SW 1271 (cell line): ENCODE measurements at regions not wholly inside any gene's neighbourhood (a gene's known extent, or its start where the extent isn't known, plus 50 kb on each side); places are given as distances from the start of the nearest gene placed in this dataset.
A peak's percentile ranks its signal among the peaks of the same experiment; 100 is the strongest.

Experiments
- DNase-seq, 2 experiments: peaks; one replicate each; lab custom pipeline; 2025; lab: John Stamatoyannopoulos, UW

DNA sequence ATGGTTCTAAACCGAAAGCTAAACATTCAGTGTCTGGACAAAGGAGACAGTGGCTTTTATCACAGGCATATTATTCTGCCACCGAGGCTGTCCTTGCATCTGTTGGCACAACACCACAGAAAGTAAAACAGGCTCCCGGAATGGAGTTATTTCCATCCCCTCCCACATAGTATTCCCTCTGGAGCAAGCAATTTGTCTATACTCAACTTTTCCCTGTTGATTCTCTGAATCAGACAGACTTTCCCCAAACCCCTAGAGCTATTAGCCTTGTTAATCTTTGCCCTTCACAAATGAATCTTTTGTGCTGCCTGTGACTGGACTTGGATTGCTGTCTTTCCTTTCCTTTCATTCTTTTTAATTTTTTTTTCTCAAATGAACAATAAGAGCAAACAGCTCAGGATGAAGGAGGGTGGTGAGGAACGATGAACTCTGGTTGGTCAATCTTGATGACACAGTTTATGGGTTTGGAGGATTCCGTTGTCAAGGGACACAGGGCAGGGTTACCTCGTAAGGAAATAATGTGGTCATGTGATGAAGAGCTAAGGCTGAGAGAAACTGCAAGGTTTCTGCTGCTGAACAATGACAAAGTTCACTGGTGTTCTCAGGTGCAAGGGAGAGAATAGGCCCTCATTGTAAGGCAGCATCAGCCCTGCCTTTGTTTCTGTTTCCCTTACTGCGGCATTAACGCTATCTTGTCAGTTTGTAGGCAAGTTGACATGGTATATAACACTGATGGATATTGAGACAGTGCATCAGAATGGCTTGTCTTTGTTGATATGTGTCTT lies 275.0 kb upstream of the BMP2 start:
- DNase-seq = no peak

GRCh38 chr20:6490849-6491248 lies 276.6 kb upstream of the BMP2 start:
- DNase-seq = no peak

- no peak for DNase-seq
Measured at GRCh38 chr20:6489361-6490171, 277.9 kb upstream of the BMP2 start.

- DNase-seq = no peak
Measured at GRCh38 chr20:6485351-6485750, 282.1 kb upstream of the BMP2 start.

GRCh38 chr20:6483727-6484126 lies 283.8 kb upstream of the BMP2 start:
- no peak for DNase-seq

DNA sequence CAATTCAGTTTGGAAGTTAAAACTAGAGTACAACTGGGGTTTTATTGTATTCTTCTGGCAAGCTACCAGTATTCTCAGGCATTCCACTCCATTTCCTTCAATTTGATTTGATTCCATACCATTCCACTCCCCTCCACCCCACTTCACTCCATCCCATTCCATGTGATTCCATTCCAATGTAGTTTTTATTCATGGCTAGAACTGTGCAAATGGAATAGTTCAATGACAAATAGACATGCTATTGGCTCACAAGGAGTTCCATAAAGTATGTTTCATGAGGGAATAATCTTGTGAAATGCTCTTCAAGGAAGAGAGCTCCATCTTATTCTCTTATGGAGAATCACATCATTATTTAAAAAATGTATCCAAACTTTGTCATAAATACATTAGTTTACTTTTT lies 285.0 kb upstream of the BMP2 start:
- no peak for DNase-seq

GRCh38 chr20:6480328-6481200 lies 286.9 kb upstream of the BMP2 start:
- no peak for DNase-seq

GRCh38 chr20:6473197-6473596 lies 294.3 kb upstream of the BMP2 start:
- no peak for DNase-seq

GRCh38 chr20:6471871-6472270 lies 295.6 kb upstream of the BMP2 start:
- DNase-seq = no peak

GRCh38 chr20:6471110-6471647 lies 296.3 kb upstream of the BMP2 start:
- DNase-seq = no peak

DNA sequence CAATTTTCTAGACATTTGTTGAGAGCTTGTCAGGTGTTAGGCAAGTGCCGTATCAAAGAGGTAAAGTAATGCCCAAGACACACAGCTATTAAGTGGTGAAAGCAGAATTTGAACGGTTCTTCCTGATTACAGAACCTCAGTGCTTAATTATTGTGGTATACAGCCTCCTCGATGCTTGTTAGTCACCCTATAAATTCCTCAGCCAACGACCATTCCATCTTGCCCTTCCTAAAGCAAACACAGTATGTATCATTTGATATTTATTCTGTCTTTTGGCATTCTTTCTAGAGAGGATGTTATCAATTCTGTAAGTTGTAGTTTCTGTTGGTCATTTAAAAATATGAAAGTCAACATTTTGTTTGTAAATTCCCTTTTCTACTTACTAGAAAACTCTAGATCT lies 297.8 kb upstream of the BMP2 start:
- DNase-seq = no peak

- no peak for DNase-seq
Measured at GRCh38 chr20:6468423-6469116, 298.9 kb upstream of the BMP2 start.

DNA sequence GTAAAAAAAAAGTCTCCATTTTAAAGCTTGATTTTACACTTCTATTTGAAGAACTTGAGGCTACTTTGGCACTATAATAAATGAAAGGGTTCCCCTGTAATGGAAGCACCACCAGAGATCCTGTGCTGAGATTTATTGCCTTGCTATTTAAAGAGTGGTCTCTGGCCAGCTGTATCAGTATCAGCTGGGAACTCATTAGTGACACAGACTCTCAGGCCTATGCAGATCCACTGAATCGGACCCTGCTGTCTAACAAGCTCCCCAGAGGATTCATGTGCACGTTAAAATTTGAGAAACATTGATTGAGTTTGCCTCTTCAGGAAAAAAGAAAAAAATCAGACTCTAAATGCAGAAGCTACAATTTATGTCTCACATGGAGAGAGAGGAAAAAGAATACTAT lies 299.9 kb upstream of the BMP2 start:
- DNase-seq = no peak

DNA sequence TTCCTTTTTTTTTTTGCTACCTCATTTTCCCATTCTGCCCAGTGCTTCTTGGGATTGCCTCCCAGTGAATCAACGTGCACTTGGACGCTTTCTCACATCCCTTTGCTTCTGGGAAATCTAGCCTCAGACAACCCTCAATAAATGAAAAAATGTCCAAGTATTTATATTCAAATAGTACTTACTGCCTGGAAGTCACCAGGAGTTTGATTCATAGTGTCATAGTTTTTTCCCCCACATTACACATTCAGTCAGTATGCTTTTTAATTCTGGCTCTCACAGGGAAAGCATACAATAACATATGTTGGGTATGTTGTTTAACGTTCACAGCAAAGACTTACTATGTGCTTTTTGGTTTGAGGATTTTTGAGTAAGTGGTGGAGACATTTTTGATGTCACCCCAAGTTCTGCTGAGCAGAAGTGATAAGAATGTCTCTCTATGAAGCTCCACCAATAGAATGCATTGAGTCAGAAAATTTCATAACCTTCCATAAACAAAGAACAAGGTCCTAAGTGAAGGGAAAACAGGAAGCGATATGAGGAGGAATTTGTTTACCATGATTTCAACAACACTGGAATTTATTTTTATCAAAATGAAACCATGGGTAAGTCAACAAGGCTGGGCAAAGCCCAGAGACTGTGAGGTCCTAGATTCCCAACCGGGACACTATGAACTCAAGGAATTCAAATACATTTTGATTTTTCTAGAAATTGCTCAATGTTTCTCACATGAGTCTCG lies 301.2 kb upstream of the BMP2 start:
- peak in 1 of 2 experiments; percentile 12 for DNase-seq

- no peak for DNase-seq
Measured at GRCh38 chr20:6450841-6451240, 316.6 kb upstream of the BMP2 start.

- no peak for DNase-seq
Measured at GRCh38 chr20:6440443-6440799, 317.6 kb upstream of the FERMT1 start.

- no peak for DNase-seq
Measured at GRCh38 chr20:6439737-6440442, 317.1 kb upstream of the FERMT1 start.

DNA sequence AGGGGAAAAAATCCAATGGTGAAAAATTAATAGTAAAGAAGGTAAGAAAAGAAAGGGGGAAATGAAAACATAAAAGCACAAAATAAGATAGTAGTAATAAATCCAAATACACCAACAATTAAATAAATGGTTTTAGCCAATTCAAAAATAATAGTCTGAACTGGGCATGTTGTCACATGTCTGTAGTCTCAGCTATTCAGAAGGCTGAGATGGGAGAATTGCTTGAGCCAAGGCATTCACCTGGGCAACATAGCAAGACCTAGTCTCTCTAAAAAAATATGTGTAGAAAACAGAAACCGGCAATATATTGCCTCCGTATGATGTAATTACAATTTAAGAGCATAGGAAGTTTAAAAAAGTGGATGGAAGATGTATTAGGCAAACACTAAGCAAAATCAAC lies 311.3 kb upstream of the FERMT1 start:
- DNase-seq = no peak

- no peak for DNase-seq
Measured at GRCh38 chr20:6430381-6430780, 307.6 kb upstream of the FERMT1 start.

GRCh38 chr20:6426287-6426891 lies 303.6 kb upstream of the FERMT1 start:
- no peak for DNase-seq
